Glutamatergic neuron (in vitro differentiated cells): ENCODE measurements at regions not wholly inside any gene's neighbourhood (a gene's known extent, or its start where the extent isn't known, plus 50 kb on each side); places are given as distances from the start of the nearest gene placed in this dataset.

Experiments used
- DNase-seq: peaks from one replicate; pipeline ENCODE4 v3.0.0; 2022
- H3K27ac Mint-ChIP-seq: one replicate; pipeline ENCODE4 v1.8.0; 2020; ENCODE audit warnings: mild to moderate bottlenecking, mixed read lengths, inconsistent platforms; ENCODE audit not compliant: unreplicated experiment
- H3K27me3 Mint-ChIP-seq: one replicate; pipeline ENCODE4 v1.8.0; 2020; ENCODE audit warnings: mild to moderate bottlenecking, moderate library complexity, mixed read lengths, inconsistent platforms; ENCODE audit not compliant: unreplicated experiment
- H3K36me3 Mint-ChIP-seq: one replicate; pipeline ENCODE4 v1.8.0; 2020; ENCODE audit warnings: mild to moderate bottlenecking, mixed read lengths, inconsistent platforms; ENCODE audit not compliant: unreplicated experiment
- H3K4me1 Mint-ChIP-seq: one replicate; pipeline ENCODE4 v1.8.0; 2020; ENCODE audit warnings: mild to moderate bottlenecking, low read depth, mixed read lengths, inconsistent platforms; ENCODE audit not compliant: unreplicated experiment
- H3K4me3 Mint-ChIP-seq: one replicate; pipeline ENCODE4 v1.8.0; 2020; ENCODE audit warnings: mild to moderate bottlenecking, mixed read lengths, inconsistent platforms; ENCODE audit not compliant: unreplicated experiment
- H3K9me3 Mint-ChIP-seq: one replicate; pipeline ENCODE4 v1.8.0; 2020; ENCODE audit warnings: mild to moderate bottlenecking, moderate library complexity, mixed read lengths, inconsistent platforms; ENCODE audit not compliant: unreplicated experiment
- TF ChIP-seq, protein P1 (sequence below): fragments of 200-600 bp; sonication (generic); IDR thresholded peaks from one replicate; pipeline ENCODE4 v1.5.0; 2021; ENCODE audit not compliant: partially characterized antibody, unreplicated experiment

DNA sequence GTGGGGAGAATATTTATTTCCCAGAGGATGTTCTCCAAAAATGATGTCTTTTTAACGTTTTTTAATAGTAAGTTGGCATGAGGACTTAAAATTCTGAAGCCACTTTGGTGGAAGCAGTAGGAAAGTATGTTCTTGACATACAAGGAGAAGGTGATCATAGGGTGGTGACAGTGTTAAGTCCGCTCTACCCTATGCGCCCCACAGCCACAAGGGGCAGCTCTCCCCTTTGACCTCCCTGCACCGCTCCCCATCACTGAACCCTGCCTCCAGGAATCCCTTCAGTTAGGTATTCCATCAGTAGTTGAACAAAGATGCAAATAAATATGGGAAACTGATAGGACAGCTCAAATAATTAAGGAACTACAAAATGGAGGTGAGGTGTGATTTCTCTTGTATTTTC, 111.4 kb downstream of the PLEKHG1 start:
- Mint-ChIP-seq H3K4me1 (peaks cover 1% of the 10 kb centered on the region), H3K4me3 (no peak overlapping the region), H3K27me3 (no peaks in the 10 kb centered on the region), H3K9me3 (peaks cover 2% of the 10 kb centered on the region), H3K36me3 (no peaks in the 10 kb centered on the region), H3K27ac (no peak overlapping the region)
- no peak for DNase-seq
- TF ChIP-seq, protein P1, sequence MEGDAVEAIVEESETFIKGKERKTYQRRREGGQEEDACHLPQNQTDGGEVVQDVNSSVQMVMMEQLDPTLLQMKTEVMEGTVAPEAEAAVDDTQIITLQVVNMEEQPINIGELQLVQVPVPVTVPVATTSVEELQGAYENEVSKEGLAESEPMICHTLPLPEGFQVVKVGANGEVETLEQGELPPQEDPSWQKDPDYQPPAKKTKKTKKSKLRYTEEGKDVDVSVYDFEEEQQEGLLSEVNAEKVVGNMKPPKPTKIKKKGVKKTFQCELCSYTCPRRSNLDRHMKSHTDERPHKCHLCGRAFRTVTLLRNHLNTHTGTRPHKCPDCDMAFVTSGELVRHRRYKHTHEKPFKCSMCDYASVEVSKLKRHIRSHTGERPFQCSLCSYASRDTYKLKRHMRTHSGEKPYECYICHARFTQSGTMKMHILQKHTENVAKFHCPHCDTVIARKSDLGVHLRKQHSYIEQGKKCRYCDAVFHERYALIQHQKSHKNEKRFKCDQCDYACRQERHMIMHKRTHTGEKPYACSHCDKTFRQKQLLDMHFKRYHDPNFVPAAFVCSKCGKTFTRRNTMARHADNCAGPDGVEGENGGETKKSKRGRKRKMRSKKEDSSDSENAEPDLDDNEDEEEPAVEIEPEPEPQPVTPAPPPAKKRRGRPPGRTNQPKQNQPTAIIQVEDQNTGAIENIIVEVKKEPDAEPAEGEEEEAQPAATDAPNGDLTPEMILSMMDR, result no peak

DNA sequence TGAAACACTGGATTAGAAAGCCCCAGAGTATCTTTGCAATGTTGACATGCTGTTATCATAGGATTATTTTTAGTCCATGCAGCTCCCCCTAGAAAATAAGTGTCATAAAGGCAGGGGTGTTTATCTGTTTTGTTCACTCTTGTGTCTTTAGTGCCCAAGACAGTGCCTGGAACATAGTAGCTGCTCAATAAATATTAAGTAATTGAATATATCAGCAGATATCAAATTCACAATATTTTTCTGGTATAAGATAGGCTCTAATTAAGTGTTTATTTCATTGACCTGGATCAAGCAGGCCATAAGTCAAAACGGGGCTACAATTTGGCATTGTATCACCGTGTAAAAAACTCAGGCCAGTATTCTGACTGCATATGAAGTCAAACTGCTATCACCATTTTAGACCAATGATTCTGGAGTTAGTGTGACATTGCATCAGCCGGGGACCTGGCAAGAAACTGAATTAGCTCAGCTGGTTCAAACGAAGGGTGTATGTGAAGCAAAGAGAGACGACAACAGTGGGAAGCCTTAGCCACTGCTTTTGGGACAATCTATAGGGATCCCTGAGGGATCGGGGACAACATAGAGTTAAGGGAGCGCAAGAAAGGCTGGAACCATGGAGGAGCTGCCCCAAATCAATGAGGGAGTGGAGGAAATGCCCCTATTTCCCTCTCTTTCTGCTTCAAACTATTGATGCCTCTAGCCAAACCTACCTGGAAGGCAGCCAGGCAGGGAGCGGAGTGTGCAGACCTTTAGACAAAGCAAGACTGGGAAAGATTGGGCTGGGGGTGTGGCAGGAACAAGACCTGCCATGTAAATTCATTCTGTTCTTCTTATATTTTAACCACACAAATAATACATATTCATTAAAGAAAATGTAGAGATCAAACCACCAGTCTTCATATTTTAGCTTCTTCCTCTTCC, 112.2 kb downstream of the PLEKHG1 start:
- Mint-ChIP-seq H3K4me1 (no peaks in the 10 kb centered on the region), H3K27ac (no peak overlapping the region), H3K4me3 (no peak overlapping the region)

DNA sequence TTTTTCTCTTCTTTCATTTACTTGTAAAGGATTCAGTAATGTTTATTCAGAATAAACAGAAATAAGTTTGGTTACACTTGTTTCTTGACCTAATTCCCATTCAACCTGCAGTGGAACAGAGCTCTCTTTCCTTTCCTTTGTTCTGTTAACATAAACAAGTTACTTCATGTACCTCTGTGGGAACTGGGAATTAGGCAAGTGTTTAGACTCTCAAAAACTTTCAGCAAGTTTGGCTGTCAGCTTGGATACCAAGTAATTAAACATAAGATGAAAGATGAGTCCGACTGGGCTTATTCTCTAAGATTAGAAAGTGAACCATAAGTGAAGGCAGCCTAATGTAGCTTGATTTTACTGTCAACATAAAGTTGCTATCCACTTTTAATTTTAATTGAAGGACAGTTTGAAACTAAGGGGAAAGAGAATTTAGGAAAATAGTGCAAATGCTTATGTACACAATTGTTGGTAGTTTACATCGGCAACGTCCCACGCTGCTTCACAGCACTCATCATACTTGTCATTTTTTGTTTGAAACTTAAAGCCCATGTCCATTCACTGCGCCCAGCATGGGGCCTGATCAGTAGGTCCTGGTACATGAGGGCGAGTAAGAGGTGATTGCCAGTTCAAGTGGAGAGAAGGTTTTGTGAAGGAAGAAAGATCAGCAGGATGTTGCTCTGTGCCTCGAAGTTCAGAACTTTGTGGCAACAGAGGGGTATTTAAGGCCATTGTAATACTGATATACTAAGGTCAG, 113.0 kb downstream of the PLEKHG1 start:
- Mint-ChIP-seq H3K4me3 (no peak overlapping the region), H3K27ac (no peak overlapping the region), H3K4me1 (no peaks in the 10 kb centered on the region), H3K36me3 (no peaks in the 10 kb centered on the region), H3K27me3 (no peaks in the 10 kb centered on the region), H3K9me3 (peaks cover under 1% of the 10 kb centered on the region)
- no peak for DNase-seq
- TF ChIP-seq, protein P1, result no peak

More for the DNA sequence above, 112.2 kb downstream of the PLEKHG1 start:
- H3K9me3 Mint-ChIP-seq, result peaks cover 2% of the 10 kb centered on the region
- no peaks in the 10 kb centered on the region for H3K36me3 Mint-ChIP-seq
- no peak for DNase-seq
- H3K27me3 Mint-ChIP-seq, result no peaks in the 10 kb centered on the region
- TF ChIP-seq, protein P1, result no peak

DNA sequence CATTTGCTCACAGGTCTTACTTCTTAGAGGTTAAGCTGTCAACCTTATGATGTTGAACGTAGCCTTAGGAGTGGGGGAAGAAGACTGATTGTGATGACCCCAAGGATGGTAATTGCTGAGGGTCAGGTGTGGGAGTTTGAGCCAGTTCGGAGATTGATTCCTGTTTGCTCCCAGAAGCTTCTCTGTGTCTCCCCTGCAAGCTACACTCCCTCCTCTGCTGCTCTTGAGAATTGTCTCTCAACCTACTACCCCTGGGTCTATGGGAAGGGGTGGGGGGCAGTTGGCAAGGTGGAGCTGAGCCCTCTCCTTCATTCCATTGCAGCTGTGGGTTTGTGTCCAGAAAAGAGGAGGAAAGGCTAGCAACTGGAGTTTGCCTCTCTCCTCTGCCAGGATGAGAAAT, 113.8 kb downstream of the PLEKHG1 start:
- Mint-ChIP-seq H3K36me3 (no peaks in the 10 kb centered on the region), H3K4me1 (no peaks in the 10 kb centered on the region), H3K27me3 (no peaks in the 10 kb centered on the region), H3K4me3 (no peak overlapping the region), H3K9me3 (no peaks in the 10 kb centered on the region), H3K27ac (no peak overlapping the region)
- DNase-seq, result no peak
- TF ChIP-seq, protein P1, result no peak
